ENCODE measurements at regions not wholly inside any gene's neighbourhood (a gene's known extent, or its start where the extent isn't known, plus 50 kb on each side); places are given as distances from the start of the nearest gene placed in this dataset.

DNA sequence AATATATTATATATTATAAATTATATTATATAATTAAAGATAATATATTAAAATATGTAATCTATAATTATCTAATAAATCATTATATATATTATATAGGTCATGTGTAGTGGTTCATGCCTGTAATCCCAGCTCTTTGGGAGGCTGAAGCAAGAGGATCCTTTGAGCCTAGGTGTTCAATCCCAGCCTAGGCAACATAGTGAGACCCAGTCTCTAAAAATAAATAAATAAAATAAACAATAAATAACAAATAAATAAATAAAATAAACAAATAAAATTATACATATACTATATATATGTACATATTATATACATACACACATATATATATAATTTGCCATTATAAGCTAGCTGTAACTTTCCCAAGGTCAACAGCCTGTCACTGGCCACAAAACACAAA, 277.7 kb downstream of the SETD4 start:
- Histone ChIP-seq H3K27ac (ENCODE audit: insufficient read length, low read depth, low read length) (no peak overlapping the region), H3K9ac (ENCODE audit: extremely low read depth, insufficient read length, low read length) (no peak overlapping the region), H3K9me3 (ENCODE audit: control insufficient read depth, low read depth, low read length) (no peaks in the 10 kb centered on the region), H3K14ac (ENCODE audit: insufficient read depth, low read length) (no peak overlapping the region), H3K79me2 (ENCODE audit: insufficient read depth, low read length) (no peaks in the 10 kb centered on the region), H3K27me3 (ENCODE audit: insufficient read depth, low read length) (no peaks in the 10 kb centered on the region; the same call in 1 of the 2 replicates), H2BK20ac (ENCODE audit: low read depth, low read length, poor library complexity, severe bottlenecking) (no peak overlapping the region), H2BK15ac (ENCODE audit: low read depth, low read length) (no peak overlapping the region), H2BK120ac (ENCODE audit: low read depth, low read length, poor library complexity, severe bottlenecking) (no peak overlapping the region), H4K20me1 (ENCODE audit: control insufficient read depth, insufficient read depth, insufficient read length) (no peaks in the 10 kb centered on the region), H3K23ac (ENCODE audit: insufficient read length, low read depth, low read length) (no peak overlapping the region), H4K5ac (ENCODE audit: insufficient read length, low read depth, low read length) (no peak overlapping the region), H3K79me1 (ENCODE audit: insufficient read depth, low read depth, low read length, poor library complexity, severe bottlenecking) (no peaks in the 10 kb centered on the region), H4K91ac (ENCODE audit: insufficient read length, low read depth, low read length) (no peak overlapping the region), H3K4me2 (ENCODE audit: insufficient read depth, insufficient read length, low read length) (no peak overlapping the region), H2BK12ac (ENCODE audit: insufficient read length, low read depth, low read length) (no peak overlapping the region), H4K8ac (replicated peaks; ENCODE audit: insufficient read length, low read depth, low read length) (no peak overlapping the region), H2AFZ (ENCODE audit: low read length) (no peak overlapping the region), H2AK5ac (ENCODE audit: insufficient read length, low read length) (no peak overlapping the region), H3K4me1 (ENCODE audit: insufficient read depth, low read length) (no peaks in the 10 kb centered on the region), H3K23me2 (ENCODE audit: insufficient read length, low read depth, low read length, poor library complexity, severe bottlenecking) (no peaks in the 10 kb centered on the region), H3T11ph (ENCODE audit: low read length) (no peak overlapping the region), H3K56ac (ENCODE audit: insufficient read length, low read depth, low read length) (no peak overlapping the region), H3K4ac (ENCODE audit: low read depth, low read length) (no peak overlapping the region), H2BK5ac (ENCODE audit: insufficient read length, low read length) (no peak overlapping the region), H3K18ac (ENCODE audit: insufficient read length, low read depth, low read length) (no peak overlapping the region)
- no peak for DNase-seq
- Mint-ChIP-seq H3K4me1 (no peaks in the 10 kb centered on the region), H3K36me3 (ENCODE audit: insufficient read depth in 1 of 3, low read depth in 3 of 3) (no peaks in the 10 kb centered on the region), H3K27ac (no peak overlapping the region), H3K4me3 (no peak overlapping the region), H3K27me3 (ENCODE audit: low read depth) (peaks cover 1% of the 10 kb centered on the region; the same call in 1 of the 2 replicates), H3K9me3 (peaks cover 0 to 6% of the 10 kb centered on the region in 2 experiments; a peak in 2 of 5 replicates)
- TF ChIP-seq, protein P1, sequence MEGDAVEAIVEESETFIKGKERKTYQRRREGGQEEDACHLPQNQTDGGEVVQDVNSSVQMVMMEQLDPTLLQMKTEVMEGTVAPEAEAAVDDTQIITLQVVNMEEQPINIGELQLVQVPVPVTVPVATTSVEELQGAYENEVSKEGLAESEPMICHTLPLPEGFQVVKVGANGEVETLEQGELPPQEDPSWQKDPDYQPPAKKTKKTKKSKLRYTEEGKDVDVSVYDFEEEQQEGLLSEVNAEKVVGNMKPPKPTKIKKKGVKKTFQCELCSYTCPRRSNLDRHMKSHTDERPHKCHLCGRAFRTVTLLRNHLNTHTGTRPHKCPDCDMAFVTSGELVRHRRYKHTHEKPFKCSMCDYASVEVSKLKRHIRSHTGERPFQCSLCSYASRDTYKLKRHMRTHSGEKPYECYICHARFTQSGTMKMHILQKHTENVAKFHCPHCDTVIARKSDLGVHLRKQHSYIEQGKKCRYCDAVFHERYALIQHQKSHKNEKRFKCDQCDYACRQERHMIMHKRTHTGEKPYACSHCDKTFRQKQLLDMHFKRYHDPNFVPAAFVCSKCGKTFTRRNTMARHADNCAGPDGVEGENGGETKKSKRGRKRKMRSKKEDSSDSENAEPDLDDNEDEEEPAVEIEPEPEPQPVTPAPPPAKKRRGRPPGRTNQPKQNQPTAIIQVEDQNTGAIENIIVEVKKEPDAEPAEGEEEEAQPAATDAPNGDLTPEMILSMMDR (conservative IDR thresholded peaks at IDR 0.05) = no peak

All from H9 (cell line).